Panc1 (cell line): ENCODE measurements at regions not wholly inside any gene's neighbourhood (a gene's known extent, or its start where the extent isn't known, plus 50 kb on each side); places are given as distances from the start of the nearest gene placed in this dataset.

Experiments
- POLR2AphosphoS5 ChIP-seq: IDR thresholded peaks from 2 replicates; pipeline ENCODE4 v1.6.1; 2012; ENCODE audit warnings: mild to moderate bottlenecking, low read depth, low read length, moderate library complexity
- TF ChIP-seq, protein P1 (sequence below): fragments of 450-650 bp; IDR thresholded peaks from 2 replicates; pipeline ENCODE4 v1.5.1; 2017; ENCODE audit warnings: mild to moderate bottlenecking

DNA sequence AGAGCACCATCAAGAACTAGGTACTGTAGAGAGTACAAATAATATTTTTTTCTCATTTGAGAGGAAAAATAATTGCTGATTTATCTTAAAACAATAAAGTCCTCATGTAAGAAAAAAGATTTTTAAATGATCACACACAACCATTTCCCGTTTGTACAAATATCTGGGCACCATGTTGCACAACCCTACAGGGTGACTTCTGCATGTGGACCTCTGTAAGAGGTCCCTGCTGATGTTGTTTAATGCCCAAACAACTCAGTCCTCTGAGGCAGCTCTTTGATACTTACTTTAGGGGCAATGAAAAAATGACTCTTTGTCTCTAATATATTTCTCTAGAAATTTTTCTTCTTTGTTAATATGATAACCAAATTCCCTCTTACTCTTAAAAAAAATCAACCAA is 168.1 kb upstream of the SATB1 start:
- TF ChIP-seq, protein P1, sequence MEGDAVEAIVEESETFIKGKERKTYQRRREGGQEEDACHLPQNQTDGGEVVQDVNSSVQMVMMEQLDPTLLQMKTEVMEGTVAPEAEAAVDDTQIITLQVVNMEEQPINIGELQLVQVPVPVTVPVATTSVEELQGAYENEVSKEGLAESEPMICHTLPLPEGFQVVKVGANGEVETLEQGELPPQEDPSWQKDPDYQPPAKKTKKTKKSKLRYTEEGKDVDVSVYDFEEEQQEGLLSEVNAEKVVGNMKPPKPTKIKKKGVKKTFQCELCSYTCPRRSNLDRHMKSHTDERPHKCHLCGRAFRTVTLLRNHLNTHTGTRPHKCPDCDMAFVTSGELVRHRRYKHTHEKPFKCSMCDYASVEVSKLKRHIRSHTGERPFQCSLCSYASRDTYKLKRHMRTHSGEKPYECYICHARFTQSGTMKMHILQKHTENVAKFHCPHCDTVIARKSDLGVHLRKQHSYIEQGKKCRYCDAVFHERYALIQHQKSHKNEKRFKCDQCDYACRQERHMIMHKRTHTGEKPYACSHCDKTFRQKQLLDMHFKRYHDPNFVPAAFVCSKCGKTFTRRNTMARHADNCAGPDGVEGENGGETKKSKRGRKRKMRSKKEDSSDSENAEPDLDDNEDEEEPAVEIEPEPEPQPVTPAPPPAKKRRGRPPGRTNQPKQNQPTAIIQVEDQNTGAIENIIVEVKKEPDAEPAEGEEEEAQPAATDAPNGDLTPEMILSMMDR, result no peak
- no peak for TF ChIP-seq POLR2AphosphoS5
